Stimulated activated CD4-positive, alpha-beta T cell treated with anti-CD3 and anti-CD28 coated beads, Interleukin-2, amount 100 ng/mL, for 48 hours (primary cell): ENCODE measurements at regions not wholly inside any gene's neighbourhood (a gene's known extent, or its start where the extent isn't known, plus 50 kb on each side); places are given as distances from the start of the nearest gene placed in this dataset.

Experiments used
- DNase-seq, 2 donors: peaks; one replicate each; pipeline ENCODE4 v3.0.0-alpha.2; 2020

- DNase-seq: no peak
Observed at GRCh38 chr1:55552636-55553035, 337.5 kb upstream of the USP24 start.

- no peak for DNase-seq
Observed at GRCh38 chr1:55547405-55547804, 332.2 kb upstream of the USP24 start.

GRCh38 chr1:55546553-55546952 lies 331.4 kb upstream of the USP24 start:
- no peak for DNase-seq

- no peak for DNase-seq
Observed at GRCh38 chr1:55544826-55545225, 329.7 kb upstream of the USP24 start.

- DNase-seq: no peak
Observed at GRCh38 chr1:55542901-55543504, 327.8 kb upstream of the USP24 start.

GRCh38 chr1:55541296-55541695 lies 326.1 kb upstream of the USP24 start:
- DNase-seq: no peak

- no peak for DNase-seq
Observed at GRCh38 chr1:55539652-55540512, 324.7 kb upstream of the USP24 start.

- DNase-seq: no peak
Observed at GRCh38 chr1:55538428-55538827, 323.3 kb upstream of the USP24 start.

- DNase-seq: no peak
Observed at GRCh38 chr1:55536545-55536865, 321.3 kb upstream of the USP24 start.

GRCh38 chr1:55535724-55536544 lies 320.8 kb upstream of the USP24 start:
- DNase-seq: no peak

- no peak for DNase-seq
Observed at GRCh38 chr1:55534565-55535121, 319.5 kb upstream of the USP24 start.

GRCh38 chr1:55531644-55532043 lies 316.5 kb upstream of the USP24 start:
- no peak for DNase-seq

- no peak for DNase-seq
Observed at GRCh38 chr1:55530749-55531478, 315.8 kb upstream of the USP24 start.

- no peak for DNase-seq
Observed at GRCh38 chr1:55529017-55529416, 313.9 kb upstream of the USP24 start.

GRCh38 chr1:55527831-55528230 lies 312.7 kb upstream of the USP24 start:
- DNase-seq: no peak

- DNase-seq: no peak
Observed at GRCh38 chr1:55526716-55527115, 311.6 kb upstream of the USP24 start.

- DNase-seq: no peak
Observed at GRCh38 chr1:55524006-55524405, 308.8 kb upstream of the USP24 start.

- no peak for DNase-seq
Observed at GRCh38 chr1:55522982-55523381, 307.8 kb upstream of the USP24 start.

- DNase-seq: no peak
Observed at GRCh38 chr1:55522353-55522903, 307.3 kb upstream of the USP24 start.

GRCh38 chr1:55520861-55521260 lies 305.7 kb upstream of the USP24 start:
- DNase-seq: no peak

- no peak for DNase-seq
Observed at GRCh38 chr1:55519937-55520683, 304.9 kb upstream of the USP24 start.

GRCh38 chr1:55519276-55519675 lies 304.1 kb upstream of the USP24 start:
- no peak for DNase-seq
